ENCODE measurements at regions not wholly inside any gene's neighbourhood (a gene's known extent, or its start where the extent isn't known, plus 50 kb on each side); places are given as distances from the start of the nearest gene placed in this dataset.
"Not testable (repeated sequence)": the region's sequence is repeated elsewhere in the genome, so short reads cannot be mapped to it uniquely, and the experiment has no call there.

DNA sequence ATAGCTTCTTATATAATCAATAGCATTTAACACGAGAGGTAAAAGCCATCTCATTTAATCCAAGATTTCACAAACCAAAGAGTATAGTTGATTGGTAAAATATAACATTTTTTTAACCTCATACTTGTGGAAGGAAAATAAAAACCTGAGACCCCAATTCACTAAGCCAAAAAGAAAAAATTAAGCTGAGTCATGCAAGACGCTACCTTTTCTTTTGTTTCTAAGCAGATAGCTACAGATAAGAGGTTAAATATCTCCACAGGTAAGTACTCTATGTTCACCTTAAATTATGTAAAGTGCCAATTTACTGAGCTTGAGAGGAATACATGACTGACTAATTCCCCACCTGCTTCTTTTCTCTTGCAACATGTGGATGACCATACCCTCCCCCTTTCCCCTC, 656.4 kb downstream of the MECOM start:
- no peak overlapping the region for H3K4me3 ChIP-seq (ENCODE audit: low read depth, low read length)
- TF ChIP-seq, protein P1, sequence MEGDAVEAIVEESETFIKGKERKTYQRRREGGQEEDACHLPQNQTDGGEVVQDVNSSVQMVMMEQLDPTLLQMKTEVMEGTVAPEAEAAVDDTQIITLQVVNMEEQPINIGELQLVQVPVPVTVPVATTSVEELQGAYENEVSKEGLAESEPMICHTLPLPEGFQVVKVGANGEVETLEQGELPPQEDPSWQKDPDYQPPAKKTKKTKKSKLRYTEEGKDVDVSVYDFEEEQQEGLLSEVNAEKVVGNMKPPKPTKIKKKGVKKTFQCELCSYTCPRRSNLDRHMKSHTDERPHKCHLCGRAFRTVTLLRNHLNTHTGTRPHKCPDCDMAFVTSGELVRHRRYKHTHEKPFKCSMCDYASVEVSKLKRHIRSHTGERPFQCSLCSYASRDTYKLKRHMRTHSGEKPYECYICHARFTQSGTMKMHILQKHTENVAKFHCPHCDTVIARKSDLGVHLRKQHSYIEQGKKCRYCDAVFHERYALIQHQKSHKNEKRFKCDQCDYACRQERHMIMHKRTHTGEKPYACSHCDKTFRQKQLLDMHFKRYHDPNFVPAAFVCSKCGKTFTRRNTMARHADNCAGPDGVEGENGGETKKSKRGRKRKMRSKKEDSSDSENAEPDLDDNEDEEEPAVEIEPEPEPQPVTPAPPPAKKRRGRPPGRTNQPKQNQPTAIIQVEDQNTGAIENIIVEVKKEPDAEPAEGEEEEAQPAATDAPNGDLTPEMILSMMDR (IDR thresholded peaks at IDR 0.05; ENCODE audit: low read depth, low read length): no peak

DNA sequence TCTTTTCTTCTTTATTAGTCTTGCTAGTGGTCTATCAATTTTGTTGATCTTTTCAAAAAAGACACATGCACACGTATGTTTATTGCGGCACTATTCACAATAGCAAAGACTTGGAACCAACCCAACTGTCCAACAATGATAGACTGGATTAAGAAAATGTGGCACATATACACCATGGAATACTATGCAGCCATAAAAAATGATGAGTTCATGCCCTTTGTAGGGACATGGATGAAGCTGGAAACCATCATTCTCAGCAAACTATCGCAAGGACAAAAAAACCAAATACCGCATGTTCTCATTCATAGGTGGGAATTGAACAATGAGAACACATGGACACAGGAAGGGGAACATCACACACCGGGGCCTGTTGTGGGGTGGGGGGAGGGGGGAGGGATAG, 657.1 kb downstream of the MECOM start:
- not testable (repeated sequence) for H3K4me3 ChIP-seq (ENCODE audit: low read depth, low read length)

DNA sequence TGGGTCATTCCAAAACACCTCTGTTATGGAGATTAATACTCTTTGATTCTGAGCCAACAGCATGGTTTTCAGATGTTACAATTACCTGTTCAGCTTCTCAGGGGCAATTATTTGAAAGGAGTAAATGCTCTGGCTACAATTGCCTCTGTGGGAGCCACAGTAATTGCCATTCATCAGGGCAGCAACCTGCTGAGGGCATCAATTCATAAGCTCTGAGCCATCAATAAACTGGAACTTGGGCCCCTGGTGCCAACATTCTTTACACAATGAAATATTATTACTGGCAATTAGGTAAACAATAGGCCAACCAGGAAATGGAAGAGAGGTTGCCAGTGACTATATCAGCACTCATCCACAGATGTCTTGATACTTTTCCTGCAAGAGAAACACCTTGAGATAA, 660.8 kb downstream of the MECOM start:
- no peak overlapping the region for H3K4me3 ChIP-seq (ENCODE audit: low read depth, low read length)
- TF ChIP-seq, protein P1 (IDR thresholded peaks at IDR 0.05; ENCODE audit: low read depth, low read length): no peak

DNA sequence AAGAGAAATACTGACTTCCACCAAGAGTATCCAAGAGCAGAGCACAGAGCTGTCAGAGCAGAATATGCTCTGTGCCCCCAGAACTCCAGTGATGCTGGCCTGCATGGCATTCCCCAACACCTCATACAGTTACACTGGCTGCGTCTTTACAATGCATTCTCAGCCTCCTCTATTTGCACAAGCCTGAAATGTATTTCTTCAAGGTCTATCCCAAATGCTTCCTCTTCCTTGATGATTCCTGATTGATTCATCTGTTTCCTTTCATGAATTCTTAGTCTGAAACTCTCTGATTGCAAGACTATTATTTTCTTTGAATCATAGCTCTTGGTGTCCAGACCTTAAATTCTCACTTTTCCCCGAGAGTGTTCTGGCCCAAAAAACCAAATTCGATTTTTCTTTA, 664.7 kb downstream of the MECOM start:
- no peak overlapping the region for H3K4me3 ChIP-seq (ENCODE audit: low read depth, low read length)
- TF ChIP-seq, protein P1 (IDR thresholded peaks at IDR 0.05; ENCODE audit: low read depth, low read length): no peak

DNA sequence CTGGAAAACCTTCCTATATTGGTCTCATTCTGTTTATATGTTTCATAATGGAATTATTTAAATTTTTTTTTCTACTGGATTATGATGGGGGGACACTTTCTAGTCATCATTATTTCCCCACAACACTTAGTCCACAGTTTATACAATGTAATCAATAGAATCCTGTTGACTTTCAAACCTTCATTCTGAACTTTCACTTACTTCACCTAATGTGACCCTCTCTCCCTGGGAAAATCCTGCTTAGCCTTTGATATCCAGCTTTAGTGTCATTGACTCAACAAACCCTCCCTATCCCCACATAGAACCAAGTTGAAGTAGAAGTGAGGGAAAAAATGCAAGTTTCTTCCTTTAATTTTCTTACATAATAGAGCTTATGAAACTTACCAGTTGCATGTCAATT, 666.0 kb downstream of the MECOM start:
- H3K4me3 ChIP-seq (ENCODE audit: low read depth, low read length): no peak overlapping the region
- TF ChIP-seq, protein P1 (IDR thresholded peaks at IDR 0.05; ENCODE audit: low read depth, low read length): no peak

DNA sequence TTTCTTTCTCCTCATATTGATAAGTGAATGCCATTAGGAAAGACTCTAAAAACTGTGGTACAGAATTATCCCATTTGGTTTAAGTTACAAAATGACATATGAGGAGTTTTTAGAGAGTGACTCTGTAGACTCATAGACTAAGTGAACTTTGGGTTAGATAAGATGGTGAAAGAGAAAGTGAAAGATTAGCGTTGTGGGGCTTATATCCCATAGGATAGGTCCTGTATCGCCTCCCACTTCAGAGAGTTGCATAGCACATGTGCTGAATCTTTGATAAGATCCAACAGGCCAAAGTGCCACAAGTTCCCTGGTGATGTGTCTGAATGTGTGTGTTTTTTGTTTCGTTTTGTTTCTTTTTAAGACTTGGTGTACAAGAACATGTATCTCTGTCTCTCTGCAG, 666.9 kb downstream of the MECOM start:
- peak overlapping the region; percentile 21; the same call in 1 of the 2 replicates for H3K4me3 ChIP-seq (ENCODE audit: low read depth, low read length)
- TF ChIP-seq, protein P1 (IDR thresholded peaks at IDR 0.05; ENCODE audit: low read depth, low read length): no peak

DNA sequence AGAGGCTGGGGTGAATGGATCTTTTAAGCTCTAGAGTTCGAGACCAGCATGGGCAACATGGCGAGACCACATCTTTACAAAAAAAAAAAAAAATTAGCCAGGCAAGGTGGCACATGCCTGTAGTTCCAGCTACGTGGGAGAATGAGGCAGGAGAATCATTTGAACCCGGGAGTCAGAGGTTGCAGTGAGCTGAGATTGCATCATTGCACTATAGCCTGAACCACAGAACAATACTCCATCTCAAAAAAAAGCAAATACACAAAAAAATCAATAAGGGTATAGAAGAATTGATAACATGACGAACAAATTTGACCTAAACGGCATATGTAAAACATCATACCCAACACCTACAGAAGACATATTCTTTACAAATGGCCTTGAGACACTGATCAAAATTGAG, 668.4 kb downstream of the MECOM start:
- TF ChIP-seq, protein P1 (IDR thresholded peaks at IDR 0.05; ENCODE audit: low read depth, low read length): no peak

DNA sequence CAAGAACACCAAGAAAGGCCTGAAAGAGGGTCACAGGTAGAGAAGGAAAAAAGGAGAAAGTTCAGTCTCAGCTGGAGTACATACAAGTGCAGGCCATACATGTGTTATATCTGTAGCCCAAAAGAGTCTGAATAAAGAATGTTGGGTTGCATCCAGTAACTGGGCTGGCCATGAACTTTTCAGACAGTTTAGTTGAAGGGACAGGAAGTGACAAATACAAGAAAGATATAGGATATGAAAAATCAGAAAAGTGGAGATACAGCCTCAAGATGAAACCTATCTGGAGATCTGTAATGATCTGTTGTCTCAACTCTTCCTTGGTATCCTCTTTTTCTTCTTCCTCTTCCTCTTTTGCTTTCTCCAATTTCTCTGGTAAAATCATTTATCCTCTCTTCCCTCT, 671.7 kb downstream of the MECOM start:
- TF ChIP-seq, protein P1 (IDR thresholded peaks at IDR 0.05; ENCODE audit: low read depth, low read length): no peak
- no peak overlapping the region for H3K4me3 ChIP-seq (ENCODE audit: low read depth, low read length)

More for the DNA sequence above, 668.4 kb downstream of the MECOM start:
- H3K4me3 ChIP-seq (ENCODE audit: low read depth, low read length): no peak overlapping the region
